T47D (cell line): ENCODE measurements at regions not wholly inside any gene's neighbourhood (a gene's known extent, or its start where the extent isn't known, plus 50 kb on each side); places are given as distances from the start of the nearest gene placed in this dataset.

ENCODE experiments used
- DNase-seq, 2 experiments: peaks; one replicate each; pipeline versions ENCODE4 v3.0.0 to v3.0.0-alpha.2; 2011 to 2012; ENCODE audit warnings: low read depth in 1 of 2, low spot score in 1 of 2
- JUND ChIP-seq: IDR thresholded peaks from 2 replicates; pipeline ENCODE4 v1.6.1; 2012; ENCODE audit warnings: low read depth
- in situ Hi-C: cut with HindIII; loops from 2 replicates; pipeline ENCODE4 v1.10.0; 2016; ENCODE audit warnings: low sequenced_read_pairs, low pct_unique_long_range_greater_than_20kb

GRCh38 chr3:59632760-59633573 lies 583.1 kb upstream of the CFAP20DC start:
- DNase-seq = peak in 1 of 2 experiments; percentile 4
- in situ Hi-C loops = no loop called here
- no peak for TF ChIP-seq JUND

- TF ChIP-seq JUND = no peak
- in situ Hi-C loops = no loop called here
- DNase-seq = no peak
Observed at GRCh38 chr3:59631482-59631881, 581.7 kb upstream of the CFAP20DC start.

DNA sequence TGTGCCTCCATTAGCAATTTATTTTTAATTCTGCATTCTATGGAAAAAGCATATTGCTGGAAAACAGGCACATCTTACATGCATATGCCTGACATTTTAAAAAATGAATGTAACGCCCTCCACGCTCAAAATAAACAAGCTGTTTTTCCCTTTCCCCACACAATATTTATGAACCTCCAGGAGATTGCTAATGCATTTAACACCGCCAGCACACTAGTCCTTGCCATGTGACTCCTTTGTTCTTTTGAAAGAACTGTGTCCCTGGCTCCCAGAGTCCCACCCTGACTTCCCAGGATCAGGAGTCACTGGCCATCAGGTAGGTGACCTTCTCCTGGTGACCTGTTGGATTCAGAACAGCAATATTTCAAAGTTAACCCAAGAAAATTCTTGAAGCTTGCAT lies 571.2 kb upstream of the CFAP20DC start:
- in situ Hi-C loops = no loop called here
- TF ChIP-seq JUND = no peak
- DNase-seq = no peak

DNA sequence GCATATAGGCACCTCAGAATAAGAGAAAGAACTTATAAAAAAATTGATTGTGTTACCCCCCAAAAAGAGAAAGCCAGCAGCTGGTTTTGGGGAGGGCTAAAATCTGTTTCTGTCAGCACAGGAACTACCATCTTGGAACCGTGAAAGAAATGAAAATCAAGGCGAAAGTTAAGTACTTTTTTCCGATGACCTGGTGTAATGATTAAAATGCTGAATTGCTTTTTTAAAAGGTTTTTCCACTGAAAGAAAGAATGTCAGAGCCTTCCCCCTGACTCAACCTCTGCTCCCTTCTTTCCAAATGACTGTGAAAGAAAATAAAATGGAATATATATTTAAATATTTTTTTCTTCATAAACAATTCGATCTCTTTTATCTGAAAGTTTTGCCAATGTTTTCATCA lies 570.5 kb upstream of the CFAP20DC start:
- DNase-seq = no peak
- TF ChIP-seq JUND = no peak
- in situ Hi-C loops = no loop called here

DNA sequence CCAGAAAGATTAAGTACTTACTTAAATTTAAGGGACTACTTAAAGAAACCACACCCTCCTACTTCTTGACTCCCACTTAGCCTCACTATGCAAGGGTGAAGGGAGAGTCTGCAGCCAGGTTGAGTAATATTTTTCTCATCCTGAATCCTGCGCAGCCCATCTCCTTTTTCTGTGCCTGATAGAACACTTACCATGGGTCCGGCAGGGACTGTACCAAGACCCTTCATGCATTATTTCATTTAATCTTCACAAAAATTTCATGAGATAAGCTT lies 562.6 kb upstream of the CFAP20DC start:
- in situ Hi-C loops = no loop called here
- TF ChIP-seq JUND = no peak
- no peak for DNase-seq

GRCh38 chr3:59611649-59612443 lies 562.0 kb upstream of the CFAP20DC start:
- in situ Hi-C loops = no loop called here
- TF ChIP-seq JUND = no peak
- no peak for DNase-seq

DNA sequence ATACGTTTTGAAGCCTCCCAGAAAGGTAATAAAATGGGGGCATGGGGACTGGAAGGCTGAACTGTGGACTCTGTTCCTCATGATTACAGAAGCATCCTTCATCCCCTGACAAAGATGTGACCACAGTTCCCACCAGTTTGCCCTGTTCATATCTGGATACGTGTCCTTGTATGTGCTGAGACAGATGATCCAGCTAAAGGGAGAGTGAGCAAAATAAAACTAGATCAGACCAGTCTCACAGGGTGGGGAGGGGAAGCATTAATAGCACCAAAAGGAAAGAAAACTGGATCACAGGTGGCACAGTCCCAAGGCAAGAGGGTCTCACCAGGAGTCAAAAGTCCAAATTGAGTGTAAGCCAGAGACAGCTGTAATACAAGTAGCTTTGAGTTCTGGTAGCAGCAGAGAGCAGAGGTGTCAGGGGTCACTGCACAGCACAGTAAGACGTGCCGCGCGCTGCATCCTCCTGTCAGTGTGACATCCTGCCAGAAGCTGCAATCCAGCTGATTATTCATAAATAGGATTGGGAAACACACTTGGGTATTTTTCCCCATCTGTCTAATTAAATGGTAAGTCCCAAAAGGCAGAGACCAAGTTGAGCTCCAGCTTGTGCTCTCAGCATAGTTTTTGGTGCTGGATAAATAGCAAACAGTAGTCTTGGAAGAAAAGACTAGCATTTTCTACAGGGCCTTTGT lies 560.0 kb upstream of the CFAP20DC start:
- TF ChIP-seq JUND = no peak
- in situ Hi-C loops = no loop called here
- DNase-seq = no peak

DNA sequence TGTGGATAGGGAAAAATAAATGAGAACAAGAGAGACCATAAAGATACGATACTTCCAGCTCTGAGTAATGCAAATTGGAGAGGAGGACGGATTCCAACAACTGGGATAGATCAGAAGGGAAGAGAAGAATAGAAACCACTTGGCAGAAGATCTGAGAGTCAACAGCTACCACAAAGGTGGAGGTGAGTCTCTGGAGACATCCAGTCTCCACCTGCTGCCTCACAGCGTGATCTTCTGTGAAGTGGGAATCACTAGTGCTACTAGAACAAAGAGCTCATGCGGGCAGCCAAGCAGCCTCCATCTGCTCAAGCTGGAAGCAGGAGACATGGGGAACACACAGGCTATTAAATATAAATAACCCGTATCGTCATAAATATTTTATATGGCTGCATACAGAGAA lies 558.5 kb upstream of the CFAP20DC start:
- in situ Hi-C loops = no loop called here
- no peak for TF ChIP-seq JUND
- DNase-seq = no peak

DNA sequence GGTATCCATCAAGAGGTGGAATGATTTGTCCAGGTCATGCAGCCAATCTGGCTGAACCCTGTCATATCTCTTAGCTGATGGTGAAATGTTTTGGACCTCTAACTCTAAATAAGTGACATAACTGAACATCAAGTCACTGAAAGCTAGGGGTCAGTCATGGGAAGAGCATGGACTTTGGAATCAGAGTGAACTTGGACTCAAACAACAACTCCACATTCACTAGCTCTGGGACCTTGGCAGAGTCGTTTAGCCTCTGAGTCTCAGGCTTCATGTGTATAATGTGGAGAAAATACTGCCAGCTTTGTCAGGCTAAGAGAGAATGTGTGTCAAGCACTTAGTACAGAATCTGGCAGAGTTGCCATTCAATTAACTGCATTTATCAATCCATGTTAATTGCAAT lies 557.8 kb upstream of the CFAP20DC start:
- peak in 1 of 2 experiments; percentile 54 for DNase-seq
- TF ChIP-seq JUND = no peak
- in situ Hi-C loops = no loop called here

DNA sequence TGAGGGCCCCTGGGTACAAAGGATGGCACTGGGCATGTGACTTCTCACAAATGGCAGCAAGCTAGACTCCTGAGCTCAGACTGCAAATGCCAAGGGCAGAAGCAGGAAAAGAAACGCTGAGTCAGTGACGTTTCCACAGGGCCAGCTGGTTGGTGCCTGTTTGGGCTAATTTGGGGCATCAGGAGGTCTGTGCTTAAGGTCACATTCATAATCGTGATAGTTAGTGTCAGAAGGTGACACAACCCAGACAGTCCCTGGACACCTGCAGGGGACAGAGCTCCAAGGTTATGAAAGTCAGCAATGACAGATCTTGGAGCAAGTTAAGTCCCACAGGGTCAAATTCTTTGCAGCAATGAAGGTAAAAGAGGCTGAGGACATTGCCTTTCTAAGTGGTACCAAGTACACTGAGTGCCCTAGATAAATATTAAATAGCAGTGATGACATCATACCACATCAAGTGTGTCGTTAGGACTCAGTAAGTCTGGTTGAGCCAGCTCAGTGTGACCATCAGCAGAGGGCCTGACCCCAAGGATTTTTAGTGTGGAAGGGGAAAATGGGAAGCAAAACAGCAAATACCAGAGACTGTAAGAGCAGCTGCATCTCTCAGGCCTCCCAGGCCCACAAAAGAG lies 556.9 kb upstream of the CFAP20DC start:
- TF ChIP-seq JUND = no peak
- DNase-seq = no peak
- in situ Hi-C loops = no loop called here

GRCh38 chr3:59605944-59606534 lies 556.2 kb upstream of the CFAP20DC start:
- no peak for DNase-seq
- in situ Hi-C loops = no loop called here
- no peak for TF ChIP-seq JUND

DNA sequence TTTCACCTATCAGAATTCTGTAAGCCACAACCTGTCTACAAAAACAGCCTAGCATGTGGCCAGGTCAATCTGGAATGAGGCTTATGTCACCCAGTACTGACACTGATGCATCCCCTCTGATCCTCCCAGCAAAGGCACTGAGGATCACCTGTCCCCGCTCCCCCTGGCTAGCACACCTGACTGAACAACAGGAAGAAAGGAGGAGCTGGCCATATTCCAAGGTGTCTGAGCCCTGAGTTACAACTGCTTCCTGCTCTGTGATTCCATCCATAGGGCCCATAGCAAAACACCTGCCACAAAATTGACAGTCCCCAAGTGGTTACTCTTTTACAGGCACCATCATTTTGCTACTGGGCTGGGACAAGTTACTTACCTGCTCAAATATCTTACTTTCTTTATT lies 555.5 kb upstream of the CFAP20DC start:
- DNase-seq = peak in 1 of 2 experiments; percentile 32
- in situ Hi-C loops = no loop called here

More for the DNA sequence above, 555.5 kb upstream of the CFAP20DC start:
- no peak for TF ChIP-seq JUND
